ENCODE measurements at regions not wholly inside any gene's neighbourhood (a gene's known extent, or its start where the extent isn't known, plus 50 kb on each side); places are given as distances from the start of the nearest gene placed in this dataset.

GRCh38 chr13:55673910-55674309, 1466.8 kb upstream of the PRR20A start:
- ChIA-PET CTCF (no interaction called here), POLR2A (no interaction called here)
- no peaks in the 10 kb centered on the region for H3K27me3 ChIP-seq (ENCODE audit: control insufficient read depth, insufficient read depth, low read length)
- H3K9me3 ChIP-seq (ENCODE audit: control insufficient read depth, insufficient read depth, low read length) = peaks cover 6% of the 10 kb centered on the region; the same call in 1 of the 2 replicates
- H3K4me3 ChIP-seq (ENCODE audit: low read depth, low read length) = no peak overlapping the region
- DNase-seq (ENCODE audit: low read depth, low spot score) = no peak
- no peak for TF ChIP-seq CTCF (IDR thresholded peaks at IDR 0.05; ENCODE audit: low read depth, low read length)
- no peak overlapping the region for H3K27ac ChIP-seq (ENCODE audit: low read depth, low read length)

- CTCF ChIA-PET = interaction anchor here (0.6 kb wide), 1 partner anchor 1863 kb away, joined by 3 read pairs; no protein-coding TSS in a partner anchor
- no peak for DNase-seq (ENCODE audit: low read depth, low spot score)
- no peaks in the 10 kb centered on the region for H3K27me3 ChIP-seq (ENCODE audit: control insufficient read depth, insufficient read depth, low read length)
Observed at GRCh38 chr13:55682776-55683175, 1457.9 kb upstream of the PRR20A start.

GRCh38 chr13:55705526-55705925, 1435.2 kb upstream of the PRR20A start:
- Histone ChIP-seq H3K27me3 (ENCODE audit: control insufficient read depth, insufficient read depth, low read length) (no peaks in the 10 kb centered on the region), H3K27ac (ENCODE audit: low read depth, low read length) (no peak overlapping the region), H3K4me3 (ENCODE audit: low read depth, low read length) (no peak overlapping the region), H3K9me3 (ENCODE audit: control insufficient read depth, insufficient read depth, low read length) (no peaks in the 10 kb centered on the region; the same call in 1 of the 2 replicates)
- ChIA-PET CTCF (no interaction called here), POLR2A (no interaction called here)
- TF ChIP-seq CTCF (IDR thresholded peaks at IDR 0.05; ENCODE audit: low read depth, low read length) = no peak
- DNase-seq (ENCODE audit: low read depth, low spot score) = no peak

More at GRCh38 chr13:55682776-55683175, 1457.9 kb upstream of the PRR20A start:
- POLR2A ChIA-PET = no interaction called here
- Histone ChIP-seq H3K9me3 (ENCODE audit: control insufficient read depth, insufficient read depth, low read length) (no peaks in the 10 kb centered on the region; the same call in none of the 2 replicates), H3K27ac (ENCODE audit: low read depth, low read length) (no peak overlapping the region), H3K4me3 (ENCODE audit: low read depth, low read length) (no peak overlapping the region)
- no peak for TF ChIP-seq CTCF (IDR thresholded peaks at IDR 0.05; ENCODE audit: low read depth, low read length)

- Histone ChIP-seq H3K27ac (ENCODE audit: low read depth, low read length) (no peak overlapping the region), H3K9me3 (ENCODE audit: control insufficient read depth, insufficient read depth, low read length) (no peaks in the 10 kb centered on the region; the same call in 1 of the 2 replicates), H3K27me3 (ENCODE audit: control insufficient read depth, insufficient read depth, low read length) (no peaks in the 10 kb centered on the region), H3K4me3 (ENCODE audit: low read depth, low read length) (no peak overlapping the region)
- POLR2A ChIA-PET = no interaction called here
- DNase-seq (ENCODE audit: low read depth, low spot score) = no peak
- no peak for TF ChIP-seq CTCF (IDR thresholded peaks at IDR 0.05; ENCODE audit: low read depth, low read length)
- CTCF ChIA-PET = no interaction called here
Observed at GRCh38 chr13:55705971-55706370, 1434.7 kb upstream of the PRR20A start.

GRCh38 chr13:55714120-55714519, 1426.6 kb upstream of the PRR20A start:
- no peak overlapping the region for H3K4me3 ChIP-seq (ENCODE audit: low read depth, low read length)
- ChIA-PET POLR2A (no interaction called here), CTCF (no interaction called here)
- DNase-seq (ENCODE audit: low read depth, low spot score) = no peak
- no peaks in the 10 kb centered on the region for H3K9me3 ChIP-seq (ENCODE audit: control insufficient read depth, insufficient read depth, low read length)
- H3K27ac ChIP-seq (ENCODE audit: low read depth, low read length) = no peak overlapping the region
- TF ChIP-seq CTCF (IDR thresholded peaks at IDR 0.05; ENCODE audit: low read depth, low read length) = no peak
- H3K27me3 ChIP-seq (ENCODE audit: control insufficient read depth, insufficient read depth, low read length) = no peaks in the 10 kb centered on the region

Data from AG04450 (cell line).